NCI-H2107 (cell line): ENCODE measurements at regions not wholly inside any gene's neighbourhood (a gene's known extent, or its start where the extent isn't known, plus 50 kb on each side); places are given as distances from the start of the nearest gene placed in this dataset.

ENCODE experiments used
- DNase-seq: peaks from one replicate; lab custom pipeline; 2025; lab: John Stamatoyannopoulos, UW

DNA sequence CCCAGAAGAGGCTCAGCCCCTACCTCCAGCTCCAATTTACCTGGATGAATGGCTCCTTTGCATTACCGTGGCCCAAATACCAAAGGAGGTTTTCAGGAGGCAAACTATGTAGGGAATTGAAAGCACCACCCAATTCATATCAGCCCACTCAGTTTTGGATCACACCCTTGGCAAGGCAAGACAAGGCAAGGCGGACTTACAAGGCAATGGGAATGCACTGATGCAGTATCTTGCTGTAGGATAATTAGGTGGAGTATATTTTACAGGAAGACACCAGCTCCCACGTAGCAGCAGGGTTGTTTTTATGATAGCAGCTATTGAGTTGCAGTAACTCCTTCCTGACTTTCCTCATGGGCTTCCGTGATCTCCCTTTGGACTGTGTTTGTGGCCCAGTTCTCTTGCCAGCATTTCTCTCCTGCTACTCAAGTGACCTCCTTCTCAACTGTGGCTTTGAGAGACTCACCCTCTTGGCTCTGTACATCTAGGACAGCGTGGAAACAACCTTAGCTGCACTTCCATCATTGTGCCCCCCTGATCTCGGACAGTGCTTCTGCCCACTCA lies 935.9 kb downstream of the EFNB2 start:
- no peak for DNase-seq

DNA sequence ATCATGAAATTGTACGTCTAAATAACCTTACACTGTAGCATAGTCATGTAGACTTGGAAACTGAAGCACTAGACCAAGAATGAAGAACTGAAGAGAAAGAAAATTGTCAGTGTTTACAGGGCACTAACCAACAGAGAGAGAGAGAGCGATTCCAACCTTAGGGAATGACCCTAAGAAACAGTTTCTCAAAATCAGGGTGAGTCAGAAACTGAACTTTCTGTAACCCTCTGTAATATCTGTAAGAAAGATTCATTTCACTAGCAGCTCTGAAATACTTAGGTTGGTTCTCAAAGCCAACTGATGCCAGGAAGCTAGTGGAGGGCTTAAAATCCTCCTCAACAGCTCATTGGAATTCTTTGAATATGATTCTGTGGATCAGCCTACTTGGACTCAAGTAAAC lies 936.9 kb downstream of the EFNB2 start:
- DNase-seq: no peak

DNA sequence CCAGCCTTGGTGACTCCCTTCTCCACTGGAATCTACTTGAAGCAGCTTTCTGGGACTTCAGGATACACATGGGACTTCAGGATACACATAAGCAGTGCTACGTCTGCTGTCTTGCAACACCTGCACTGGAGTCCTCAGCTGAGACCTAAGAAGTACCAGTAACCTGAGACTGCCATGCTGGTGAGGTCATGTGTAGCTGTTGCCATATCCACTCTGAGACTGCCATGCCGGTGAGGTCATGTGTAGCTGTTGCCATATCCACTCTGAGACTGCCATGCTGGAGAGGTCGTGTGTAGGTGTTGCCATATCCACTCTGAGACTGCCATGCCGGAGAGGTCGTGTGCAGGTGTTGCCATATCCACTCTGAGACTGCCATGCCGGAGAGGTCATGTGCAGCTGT lies 937.9 kb downstream of the EFNB2 start:
- DNase-seq: no peak

DNA sequence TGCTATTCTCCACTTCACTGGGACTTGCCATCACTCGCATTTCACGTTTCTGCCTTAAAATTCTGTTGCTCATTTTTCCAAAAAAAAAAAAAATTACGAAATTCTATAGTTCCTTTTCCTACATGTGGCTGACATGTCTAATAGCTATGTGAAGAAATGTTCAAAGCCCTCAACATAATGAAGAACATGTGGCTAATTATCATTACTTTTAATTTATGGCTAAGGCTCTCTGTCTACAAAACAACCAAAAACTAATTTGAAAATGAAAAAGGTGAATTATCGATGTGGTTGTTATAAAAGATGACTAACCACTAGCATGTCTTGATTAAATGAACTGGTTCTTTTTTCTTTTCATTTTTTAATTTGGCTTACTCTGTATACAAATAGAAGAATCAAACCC lies 940.0 kb downstream of the EFNB2 start:
- DNase-seq: no peak

DNA sequence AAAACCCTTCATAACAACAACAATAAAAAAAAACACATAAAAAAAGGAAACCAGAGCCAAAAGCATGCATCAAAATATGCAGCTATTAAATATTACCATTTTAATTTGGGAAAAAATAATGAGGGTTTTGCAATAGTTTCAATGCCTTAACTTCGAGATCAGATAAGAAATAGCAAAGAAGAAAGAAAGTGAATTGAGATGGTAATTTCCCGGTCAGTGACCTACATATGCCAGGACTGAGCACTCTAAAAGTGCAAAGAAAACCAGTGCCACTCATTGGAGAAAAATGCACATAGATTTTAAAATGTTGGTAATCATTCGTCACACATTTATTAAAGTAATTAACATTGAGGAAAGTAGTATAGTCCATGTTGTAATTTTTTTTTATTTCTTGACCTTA lies 944.2 kb downstream of the EFNB2 start:
- DNase-seq: no peak

DNA sequence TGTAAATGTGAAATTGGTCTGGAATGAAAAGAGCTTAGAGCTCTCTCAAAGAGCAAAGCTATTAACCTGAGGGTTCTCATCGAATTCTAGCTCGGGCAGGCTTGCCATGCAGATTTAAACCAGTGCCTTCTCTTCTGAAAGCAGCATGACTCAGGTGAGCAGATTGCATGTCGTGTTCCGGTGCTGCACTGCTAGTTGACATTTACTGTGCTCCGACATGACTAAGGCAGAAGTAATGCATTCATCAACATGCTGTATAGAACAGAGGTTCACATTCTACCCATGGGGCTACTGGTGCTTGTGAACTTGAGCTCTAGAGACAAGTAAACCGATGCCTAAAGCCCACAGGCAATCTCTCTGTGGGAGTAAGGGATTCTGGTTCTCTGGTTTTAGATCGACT lies 947.7 kb downstream of the EFNB2 start:
- no peak for DNase-seq

DNA sequence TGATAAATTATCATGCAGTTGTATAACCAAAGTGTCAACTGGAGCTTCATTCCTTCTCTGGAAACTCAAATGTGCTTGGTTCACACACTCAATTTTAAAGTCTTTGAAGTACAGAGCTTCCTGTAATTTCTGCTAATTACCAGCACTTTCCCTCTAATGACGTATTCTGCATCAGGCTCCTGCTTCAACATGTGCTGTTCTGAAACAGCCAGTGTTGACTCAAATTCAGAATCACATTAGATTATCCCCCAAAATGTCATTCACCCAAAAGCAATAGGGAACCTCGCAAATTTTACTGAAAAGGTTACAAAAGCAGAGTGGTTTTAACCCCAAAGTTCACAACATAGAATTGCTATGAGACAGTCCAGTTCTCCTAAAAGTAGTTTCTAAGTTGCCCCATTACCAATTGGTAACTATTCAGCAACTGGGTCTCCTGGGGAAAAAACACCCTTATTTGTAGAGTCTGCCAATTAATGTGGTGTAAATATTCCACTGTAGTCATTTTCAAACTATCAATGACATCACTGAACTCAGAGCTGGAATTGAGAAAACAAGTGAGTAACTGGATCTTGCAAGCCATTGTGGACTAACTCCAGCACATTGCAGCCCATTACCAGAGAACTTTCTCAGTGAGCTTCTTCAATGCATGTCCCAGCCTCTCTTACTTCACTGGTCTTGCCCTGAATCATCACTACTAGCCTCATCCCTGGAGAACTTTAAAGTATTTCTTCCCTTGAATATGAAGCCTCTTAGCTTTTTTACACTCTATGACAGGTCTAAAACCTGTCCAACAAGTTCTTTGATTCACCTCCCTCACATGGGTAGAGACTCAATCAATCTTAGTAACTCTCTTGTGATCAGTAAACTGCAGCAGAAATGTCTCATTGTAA lies 955.4 kb downstream of the EFNB2 start:
- no peak for DNase-seq

DNA sequence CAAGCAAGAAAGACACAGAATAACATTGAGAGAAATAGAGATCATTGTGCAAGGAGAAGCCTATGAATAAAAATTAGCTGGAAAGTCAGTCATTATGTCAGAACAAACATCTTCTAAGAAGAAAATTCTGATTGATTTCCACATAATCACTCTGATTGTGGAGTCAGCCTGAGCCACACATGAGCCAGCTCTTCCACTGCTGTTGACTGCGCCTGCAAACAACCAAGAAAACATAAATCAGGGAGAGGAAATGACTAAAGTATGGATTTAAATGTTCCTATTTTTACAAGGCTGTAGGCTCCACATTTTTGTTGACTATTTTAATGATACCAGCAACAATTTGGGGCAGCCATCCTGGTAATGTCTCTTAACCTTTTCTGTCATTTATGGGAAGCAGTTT lies 962.3 kb downstream of the EFNB2 start:
- DNase-seq: no peak

DNA sequence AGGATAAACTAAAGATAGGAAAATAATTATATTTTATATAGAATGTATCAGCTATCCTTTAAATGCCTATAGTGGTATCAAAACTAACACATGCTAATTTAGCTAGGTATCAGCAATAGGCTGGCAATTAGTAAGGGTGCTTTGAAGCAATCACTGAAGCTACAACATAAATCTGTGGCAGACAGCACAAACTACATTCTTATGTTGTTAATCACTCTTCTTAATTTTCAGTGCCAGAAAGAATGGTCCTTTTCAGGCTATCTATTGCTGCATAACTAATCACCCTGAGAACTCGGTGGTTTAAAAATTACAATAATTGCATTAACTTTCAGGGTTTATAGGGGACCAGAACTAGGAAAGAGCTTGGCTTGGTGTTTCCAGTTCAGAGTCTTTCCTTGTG lies 963.1 kb downstream of the EFNB2 start:
- no peak for DNase-seq

DNA sequence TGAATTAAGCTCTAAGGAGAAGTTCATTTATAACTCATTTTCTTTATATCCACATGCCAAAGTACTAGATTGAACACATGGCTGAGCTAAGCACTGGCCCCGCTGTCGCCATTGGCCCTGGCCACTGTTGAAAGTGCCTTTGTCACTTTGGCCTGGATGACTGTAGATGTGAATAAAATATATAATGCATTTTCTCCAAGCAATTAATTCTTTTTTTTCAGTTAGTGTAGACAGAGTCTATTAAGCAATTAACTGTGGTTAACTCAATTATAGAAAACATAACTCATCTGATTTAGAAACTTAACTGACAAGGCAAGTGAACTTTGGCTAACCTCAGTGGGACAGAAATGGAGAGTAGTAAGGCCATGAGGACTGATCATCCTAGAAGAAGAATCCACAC lies 965.6 kb downstream of the EFNB2 start:
- DNase-seq: no peak

DNA sequence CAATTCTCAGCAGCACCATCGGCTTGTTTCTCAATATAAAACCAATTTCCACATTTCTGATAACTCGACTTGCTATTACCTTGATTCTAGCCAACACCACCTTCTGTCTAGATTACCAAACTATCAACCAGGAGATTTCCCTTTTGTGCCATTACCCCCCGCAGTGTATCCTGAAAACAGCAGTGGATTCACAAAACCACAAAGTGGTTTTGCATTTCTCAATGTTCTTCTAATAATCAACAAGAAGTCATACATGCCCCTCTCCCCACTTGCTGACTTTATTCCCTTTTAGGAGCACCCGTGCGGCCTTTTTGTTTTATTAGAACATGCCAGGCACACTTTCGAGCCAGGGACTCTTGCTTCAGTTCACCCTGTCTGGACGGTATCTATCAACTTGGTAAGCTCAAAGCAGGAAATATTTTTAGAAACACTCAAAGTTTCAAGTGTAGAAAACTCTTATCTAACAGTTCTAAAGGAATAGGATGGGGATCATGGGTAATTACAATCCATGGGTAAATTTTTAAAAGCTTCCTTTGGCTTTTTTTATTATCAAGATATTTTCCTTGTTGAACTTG lies 967.4 kb downstream of the EFNB2 start:
- no peak for DNase-seq

DNA sequence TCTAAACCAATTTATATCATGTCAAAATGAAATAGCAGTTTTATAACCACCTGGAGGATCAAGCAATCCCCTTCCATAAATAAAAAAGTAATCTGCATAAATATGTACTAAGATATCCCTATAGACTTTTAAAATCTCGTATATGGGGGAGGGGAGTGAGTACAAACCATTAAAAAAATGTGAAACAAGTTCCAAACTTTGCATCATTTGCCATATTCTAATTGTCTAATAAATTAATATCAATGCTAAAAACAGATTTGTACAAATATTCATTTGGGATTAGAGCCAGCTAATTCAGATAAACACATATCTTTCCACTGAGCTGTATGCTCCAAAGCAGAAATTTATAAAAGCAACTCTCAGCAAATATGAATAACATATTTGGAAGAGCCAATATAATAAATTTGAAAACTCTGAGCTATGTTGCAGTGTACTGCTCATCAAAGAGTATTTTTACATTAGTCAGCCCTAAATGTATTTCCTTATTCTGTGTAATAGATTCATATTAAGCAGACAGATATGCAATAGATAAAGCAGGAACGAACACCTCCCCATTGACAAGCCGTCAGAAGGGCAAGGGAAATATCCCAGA lies 970.2 kb downstream of the EFNB2 start:
- DNase-seq: no peak

DNA sequence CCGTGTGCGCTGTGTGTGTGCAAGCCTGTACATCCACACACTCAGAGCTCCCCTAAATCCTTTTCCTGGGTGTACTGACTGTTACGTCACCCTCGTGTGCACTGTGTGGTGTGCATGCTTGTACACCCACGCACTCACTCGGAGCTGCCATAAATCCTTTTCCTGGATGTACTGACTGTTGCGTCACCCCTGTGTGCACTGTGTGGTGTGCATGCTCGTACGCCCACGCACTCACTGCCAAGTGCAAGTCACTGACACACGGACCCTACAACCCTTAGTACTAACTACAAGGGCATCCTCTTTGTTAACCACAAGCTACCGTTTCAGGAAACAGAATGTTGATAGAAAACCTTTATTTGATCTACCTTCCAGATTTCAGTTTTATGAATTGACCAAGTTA lies 983.4 kb downstream of the EFNB2 start:
- no peak for DNase-seq

DNA sequence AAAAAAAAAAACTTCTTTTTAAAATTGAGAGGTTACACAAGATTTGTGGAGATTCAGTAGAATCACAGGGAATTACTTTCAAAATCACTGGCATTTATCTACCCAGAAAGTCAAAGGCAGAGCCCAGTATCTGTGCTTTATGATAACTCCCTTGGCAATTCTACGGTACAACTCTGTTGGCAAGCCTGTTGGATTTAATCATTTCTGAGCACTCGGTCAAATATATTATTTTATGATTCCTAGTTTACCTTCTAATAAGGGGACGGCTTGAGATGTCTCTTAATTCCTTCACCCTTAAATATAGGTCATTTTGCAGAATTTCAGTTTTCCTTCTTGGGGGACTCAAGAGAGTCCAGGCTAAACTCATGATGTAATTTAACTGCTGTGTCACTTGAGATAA lies 987.6 kb downstream of the EFNB2 start:
- no peak for DNase-seq

DNA sequence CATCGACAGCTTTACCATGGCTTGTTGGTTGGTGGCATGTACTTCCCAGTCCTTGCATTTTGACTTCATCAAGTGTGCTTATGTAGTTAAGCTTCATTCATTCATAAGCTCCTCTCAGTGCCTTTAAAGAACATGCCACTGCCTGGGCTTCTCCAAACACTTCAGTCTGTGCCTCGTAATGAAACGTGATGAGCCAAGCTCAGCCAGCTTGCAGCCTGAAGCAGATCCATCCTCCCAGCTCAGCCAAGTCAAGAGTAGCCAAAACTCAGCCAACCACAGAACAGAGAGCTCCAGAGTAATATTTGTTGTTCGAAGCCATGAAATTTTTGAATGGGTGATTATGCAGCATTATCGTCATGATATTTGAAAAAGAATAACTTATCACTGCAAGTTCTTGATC lies 989.7 kb downstream of the EFNB2 start:
- DNase-seq: no peak

DNA sequence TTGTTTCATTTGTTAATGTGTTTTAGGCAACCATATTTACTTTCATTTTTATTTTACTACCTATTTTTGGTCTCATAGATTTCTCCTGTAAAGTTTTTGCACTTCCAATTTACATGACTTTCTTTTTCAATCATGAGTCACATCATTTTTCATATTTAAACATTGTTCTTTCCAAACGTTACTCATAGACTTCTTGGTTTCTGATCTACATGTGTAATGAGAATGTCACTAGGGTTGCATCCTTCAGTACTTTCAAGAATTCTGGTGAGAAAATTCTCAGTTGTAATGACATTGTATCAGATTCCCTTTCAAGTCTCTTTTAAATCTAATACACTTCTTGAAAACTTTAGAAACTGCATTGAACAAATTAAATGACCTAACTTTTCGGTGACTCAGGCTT lies 991.7 kb downstream of the EFNB2 start:
- no peak for DNase-seq

DNA sequence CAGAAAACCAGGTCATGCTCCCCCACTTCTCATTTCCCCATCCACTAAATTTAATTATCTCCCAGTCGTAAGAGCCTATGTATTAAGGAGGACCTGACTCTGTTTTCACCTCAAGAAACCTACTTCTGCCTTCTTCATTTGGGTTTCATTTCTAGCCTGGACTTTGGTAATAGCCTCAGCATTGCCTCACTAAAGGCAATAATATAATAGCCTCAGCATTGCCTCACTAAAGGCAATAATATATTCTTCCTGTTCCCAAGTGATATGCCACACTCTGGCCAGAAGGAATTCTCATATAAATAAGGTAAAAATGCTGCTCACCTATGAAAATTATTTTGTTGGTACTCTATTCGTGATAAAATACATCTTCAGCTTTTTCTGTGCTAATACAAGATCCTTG lies 993.9 kb downstream of the EFNB2 start:
- no peak for DNase-seq

DNA sequence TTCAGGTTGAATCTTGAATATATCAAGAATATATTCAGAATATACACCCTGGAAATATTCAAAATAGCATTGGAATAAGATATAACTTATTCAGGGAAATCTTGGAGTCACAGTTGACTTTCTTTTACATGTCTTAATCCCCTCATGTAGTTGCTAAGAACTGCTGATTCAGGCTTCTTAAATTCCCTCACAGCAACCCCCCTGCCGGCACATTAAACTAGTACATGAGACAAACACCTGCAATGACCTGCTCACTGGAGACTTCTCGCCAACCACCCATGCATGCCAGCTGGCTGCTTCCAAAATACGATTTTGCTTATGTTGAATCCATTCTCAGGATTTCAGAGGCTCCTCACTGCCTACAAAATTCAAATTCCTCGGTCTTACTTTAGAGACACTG lies 997.1 kb downstream of the EFNB2 start:
- DNase-seq: no peak

DNA sequence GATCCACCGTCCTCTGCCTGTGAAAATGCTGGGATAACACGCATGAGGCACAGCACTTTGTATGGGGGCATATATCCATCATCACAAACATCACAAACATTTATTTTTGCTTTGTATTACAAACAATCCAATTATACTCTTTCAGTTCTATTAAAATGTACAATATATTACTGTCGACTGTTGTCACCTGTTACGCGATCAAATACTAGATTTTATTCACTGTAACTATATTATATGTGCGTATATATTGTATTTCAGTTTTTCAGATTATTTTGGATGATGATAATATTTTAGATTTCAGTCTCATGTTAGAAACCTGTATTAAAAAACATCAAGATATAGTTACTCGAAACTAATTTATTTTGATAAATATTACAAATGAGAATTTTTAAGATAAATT lies 998.3 kb downstream of the EFNB2 start:
- DNase-seq: no peak

DNA sequence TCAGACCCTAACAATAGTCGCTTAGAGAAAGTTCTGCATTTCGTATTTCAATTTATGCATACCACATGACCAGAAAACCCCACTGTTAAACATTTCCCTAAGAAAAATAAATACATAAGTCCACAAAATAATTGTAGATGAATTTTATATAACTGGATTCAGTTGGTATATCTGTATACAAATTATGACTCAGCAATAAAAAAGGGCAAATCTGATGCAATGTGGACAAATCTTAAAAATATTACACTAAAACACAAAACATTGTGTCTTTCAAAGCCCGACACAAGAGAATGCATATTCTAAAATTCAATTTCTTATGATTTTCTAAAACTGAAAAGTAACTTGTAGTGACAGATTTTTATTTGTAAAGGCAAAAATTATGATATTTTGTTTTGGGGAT lies 1005.0 kb downstream of the EFNB2 start:
- DNase-seq: no peak

DNA sequence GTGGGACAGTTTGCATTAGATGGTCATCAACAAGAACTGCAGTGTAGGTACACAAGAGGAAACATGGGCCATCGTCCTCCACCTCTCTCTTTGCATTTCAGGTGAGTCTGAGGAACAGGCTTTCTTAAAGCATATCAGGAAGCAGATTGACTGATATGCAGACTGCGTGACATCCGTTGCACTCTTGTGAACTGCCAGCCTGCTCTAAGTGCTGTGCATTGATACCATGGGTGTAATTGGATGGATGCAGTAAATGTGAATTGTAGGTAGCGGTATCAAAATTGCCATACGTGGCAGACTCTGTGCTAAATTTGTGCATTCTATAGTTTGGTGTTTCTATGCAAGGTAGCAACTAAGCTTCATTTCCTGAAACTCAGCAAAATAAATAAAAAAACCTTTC lies 1008.3 kb downstream of the EFNB2 start:
- no peak for DNase-seq

DNA sequence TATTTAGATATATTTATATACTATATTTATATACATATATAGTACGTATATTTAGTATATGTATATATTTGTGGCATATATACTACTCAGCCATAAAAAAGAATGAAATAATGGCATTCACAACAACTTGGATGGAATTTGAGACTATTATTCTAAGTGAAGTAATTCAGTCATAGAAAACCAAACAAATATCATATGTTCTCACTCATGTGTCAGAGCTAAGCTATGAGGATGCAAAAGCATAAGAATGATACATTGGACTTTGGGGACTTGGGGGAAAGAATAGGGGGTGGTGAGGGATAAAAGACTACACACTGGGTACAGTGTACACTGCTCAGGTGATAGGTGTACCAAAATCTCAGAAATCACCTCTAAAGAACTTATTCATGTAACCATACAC lies 1015.7 kb downstream of the EFNB2 start:
- no peak for DNase-seq

DNA sequence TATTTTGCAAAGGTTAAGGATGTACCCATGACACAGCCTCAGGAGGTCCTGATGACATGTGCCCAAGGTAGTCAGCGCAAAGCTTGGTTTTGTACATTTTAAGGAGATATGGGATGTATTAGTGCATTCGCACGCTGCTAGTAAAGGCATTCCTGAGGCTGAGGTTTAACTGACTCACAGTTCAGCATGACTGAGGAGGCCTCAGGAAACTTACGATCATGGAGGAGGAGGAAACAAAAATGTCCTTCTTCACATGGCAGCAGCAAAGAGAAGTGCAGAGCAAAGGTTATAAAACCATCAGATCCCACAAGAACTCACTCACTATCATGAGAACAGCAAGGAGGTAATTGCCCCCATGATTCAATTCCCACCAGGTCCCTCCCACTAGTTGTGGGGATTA lies 1017.4 kb downstream of the EFNB2 start:
- DNase-seq: no peak
